ENCODE measurements at regions not wholly inside any gene's neighbourhood (a gene's known extent, or its start where the extent isn't known, plus 50 kb on each side); places are given as distances from the start of the nearest gene placed in this dataset.

DNA sequence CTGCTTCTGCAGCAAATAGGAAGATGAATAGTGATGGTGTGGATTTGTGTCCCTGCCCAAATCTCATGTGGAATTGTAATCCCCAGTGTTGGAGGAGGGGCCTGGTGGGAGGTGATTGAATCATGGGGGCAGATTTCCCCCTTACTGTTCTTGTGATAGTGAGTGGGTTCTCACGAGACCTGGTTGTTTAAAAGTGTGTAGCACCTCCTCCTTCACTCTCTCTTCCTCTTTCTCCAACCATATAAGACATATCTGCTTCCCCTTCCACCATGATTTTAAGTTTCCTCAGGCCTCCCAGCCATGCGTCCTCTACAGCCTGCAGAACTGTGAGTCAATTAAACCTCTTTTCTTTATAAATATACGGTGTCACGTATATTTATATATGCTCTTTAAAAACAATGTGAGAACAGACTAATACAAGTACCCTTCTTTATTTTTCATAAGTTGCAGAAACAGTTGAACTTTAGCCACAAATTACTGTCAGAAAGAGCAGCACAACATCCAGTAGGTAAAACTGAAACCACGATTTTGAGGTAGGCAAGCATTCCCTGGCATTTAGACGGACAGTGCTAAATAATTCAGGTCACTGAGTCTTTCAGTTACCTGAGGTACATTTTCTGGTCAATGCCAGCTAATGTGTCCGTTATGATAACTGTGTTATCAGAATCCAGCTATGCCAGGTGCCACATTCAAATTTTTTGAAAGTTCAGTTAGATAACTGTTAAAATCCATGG is 79.3 kb upstream of the SPEF2 start:
- TF ChIP-seq, protein P1, sequence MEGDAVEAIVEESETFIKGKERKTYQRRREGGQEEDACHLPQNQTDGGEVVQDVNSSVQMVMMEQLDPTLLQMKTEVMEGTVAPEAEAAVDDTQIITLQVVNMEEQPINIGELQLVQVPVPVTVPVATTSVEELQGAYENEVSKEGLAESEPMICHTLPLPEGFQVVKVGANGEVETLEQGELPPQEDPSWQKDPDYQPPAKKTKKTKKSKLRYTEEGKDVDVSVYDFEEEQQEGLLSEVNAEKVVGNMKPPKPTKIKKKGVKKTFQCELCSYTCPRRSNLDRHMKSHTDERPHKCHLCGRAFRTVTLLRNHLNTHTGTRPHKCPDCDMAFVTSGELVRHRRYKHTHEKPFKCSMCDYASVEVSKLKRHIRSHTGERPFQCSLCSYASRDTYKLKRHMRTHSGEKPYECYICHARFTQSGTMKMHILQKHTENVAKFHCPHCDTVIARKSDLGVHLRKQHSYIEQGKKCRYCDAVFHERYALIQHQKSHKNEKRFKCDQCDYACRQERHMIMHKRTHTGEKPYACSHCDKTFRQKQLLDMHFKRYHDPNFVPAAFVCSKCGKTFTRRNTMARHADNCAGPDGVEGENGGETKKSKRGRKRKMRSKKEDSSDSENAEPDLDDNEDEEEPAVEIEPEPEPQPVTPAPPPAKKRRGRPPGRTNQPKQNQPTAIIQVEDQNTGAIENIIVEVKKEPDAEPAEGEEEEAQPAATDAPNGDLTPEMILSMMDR (IDR thresholded peaks at IDR 0.05) = no peak
- TF ChIP-seq POLR2A (IDR thresholded peaks at IDR 0.05) = no peak

Data from Peyer's patch (tissue), 4 donors.